HG03025 (cell line): ENCODE measurements at regions not wholly inside any gene's neighbourhood (a gene's known extent, or its start where the extent isn't known, plus 50 kb on each side); places are given as distances from the start of the nearest gene placed in this dataset.
A peak's percentile ranks its signal among the peaks of the same experiment; 100 is the strongest.
"Not testable (repeated sequence)": the region's sequence is repeated elsewhere in the genome, so short reads cannot be mapped to it uniquely, and the experiment has no call there.

Source experiments
- ATAC-seq: cut with Tn5 transposase; IDR thresholded peaks from one replicate; pipeline ENCODE4 v1.9.1; 2021; ENCODE audit warnings: mild to moderate bottlenecking, moderate library complexity; ENCODE audit not compliant: unreplicated experiment, low FRiP score

DNA sequence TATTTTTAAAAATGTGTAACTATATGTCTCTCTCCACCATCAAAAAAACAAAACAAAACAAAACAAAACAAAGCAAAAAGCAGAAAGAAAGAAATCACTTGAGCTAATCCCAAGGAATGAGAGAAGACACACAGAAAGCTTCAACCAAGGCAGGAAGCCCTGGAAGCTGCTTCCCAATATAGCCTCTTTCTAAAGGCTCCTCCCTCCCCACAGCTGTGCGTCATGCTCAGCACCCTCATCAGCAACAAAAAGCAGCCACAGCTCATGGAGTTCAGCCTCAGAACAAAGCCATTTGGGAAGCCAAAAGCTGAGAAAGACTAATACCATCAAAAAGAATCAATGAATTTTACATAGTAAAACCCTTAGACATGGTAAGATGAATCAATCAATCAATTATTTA is 501.6 kb upstream of the SMIM31 start:
- no peak for ATAC-seq

- no peak for ATAC-seq
Observed at GRCh38 chr4:164261831-164262230, 492.1 kb upstream of the SMIM31 start.

DNA sequence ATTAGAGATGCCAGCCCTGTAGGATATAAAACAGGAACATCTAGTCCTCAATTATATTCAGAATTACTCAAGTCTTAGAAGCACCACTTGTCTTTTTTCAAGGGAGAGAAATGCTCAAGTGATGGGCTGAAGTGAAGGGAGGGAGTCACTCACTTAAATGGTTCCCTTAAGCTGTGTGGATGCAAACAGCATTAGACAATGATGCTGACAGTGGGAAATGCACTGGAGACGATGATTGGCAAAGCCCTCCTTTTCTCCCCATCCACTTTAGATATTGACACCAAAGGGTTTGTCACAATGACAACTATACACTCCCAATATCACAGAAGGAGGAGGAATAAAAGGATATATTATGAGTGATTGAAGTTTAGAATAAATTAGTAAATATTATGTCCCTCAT is 491.4 kb upstream of the SMIM31 start:
- ATAC-seq: not testable (repeated sequence)

DNA sequence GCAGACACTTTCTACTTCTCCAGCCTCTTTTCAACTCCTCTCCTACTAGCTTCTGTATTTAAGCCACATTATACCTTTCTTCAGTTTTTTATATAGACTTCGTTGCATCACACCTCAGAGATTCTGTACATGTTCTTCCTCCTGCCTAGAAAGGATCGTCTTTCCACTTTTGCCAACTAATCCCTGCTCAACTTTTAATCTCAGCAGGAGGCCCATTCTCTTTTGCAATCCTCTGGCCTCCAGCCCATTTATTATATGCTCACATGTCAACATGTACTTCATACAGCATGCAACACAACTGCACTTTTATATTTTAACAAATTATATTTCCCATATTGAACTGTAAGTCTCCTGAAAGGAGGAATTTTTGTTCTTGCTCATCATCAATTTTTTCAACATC is 476.5 kb upstream of the SMIM31 start:
- ATAC-seq: not testable (repeated sequence)

GRCh38 chr4:164287173-164287572 is 466.8 kb upstream of the SMIM31 start:
- ATAC-seq: no peak

DNA sequence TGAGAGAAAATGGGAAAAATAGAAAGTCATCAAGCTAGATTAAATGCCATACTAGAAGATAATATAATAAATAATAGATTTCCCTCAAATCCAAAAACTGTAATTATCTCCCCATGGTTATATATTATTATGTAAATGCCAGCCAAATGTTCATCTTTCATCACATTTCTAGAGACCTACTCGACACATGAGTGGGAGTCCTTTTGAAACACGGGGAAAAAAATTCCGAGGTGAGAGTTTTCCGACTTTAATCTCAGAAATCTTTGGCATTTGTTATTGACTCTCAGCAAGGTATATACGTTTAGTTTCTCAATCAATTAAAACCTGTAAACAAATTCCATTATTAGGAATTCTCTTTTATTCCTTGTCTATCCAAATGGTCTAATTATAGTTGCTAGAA is 465.4 kb upstream of the SMIM31 start:
- no peak for ATAC-seq

- no peak for ATAC-seq
Observed at GRCh38 chr4:164293203-164293602, 460.7 kb upstream of the SMIM31 start.

- no peak for ATAC-seq
Observed at GRCh38 chr4:164293743-164294142, 460.2 kb upstream of the SMIM31 start.

DNA sequence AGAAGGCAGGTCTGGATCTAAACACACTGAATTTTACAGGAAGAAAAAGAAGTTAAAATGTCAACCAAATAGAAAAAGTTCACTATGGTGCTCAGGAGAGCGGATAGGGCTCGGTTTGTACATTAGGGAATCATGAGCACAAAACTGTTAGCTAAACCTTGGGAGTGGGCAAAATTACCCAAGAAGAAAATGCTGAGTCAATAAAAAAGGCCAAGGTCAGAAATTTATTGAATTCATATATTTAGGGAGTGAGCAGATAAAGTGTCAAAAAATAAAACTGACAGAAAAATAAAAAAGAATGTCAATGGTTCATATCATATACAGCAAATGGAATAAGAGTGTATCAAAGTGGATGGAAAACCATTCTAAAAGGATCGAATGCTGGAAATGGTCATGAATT is 452.5 kb upstream of the SMIM31 start:
- no peak for ATAC-seq

DNA sequence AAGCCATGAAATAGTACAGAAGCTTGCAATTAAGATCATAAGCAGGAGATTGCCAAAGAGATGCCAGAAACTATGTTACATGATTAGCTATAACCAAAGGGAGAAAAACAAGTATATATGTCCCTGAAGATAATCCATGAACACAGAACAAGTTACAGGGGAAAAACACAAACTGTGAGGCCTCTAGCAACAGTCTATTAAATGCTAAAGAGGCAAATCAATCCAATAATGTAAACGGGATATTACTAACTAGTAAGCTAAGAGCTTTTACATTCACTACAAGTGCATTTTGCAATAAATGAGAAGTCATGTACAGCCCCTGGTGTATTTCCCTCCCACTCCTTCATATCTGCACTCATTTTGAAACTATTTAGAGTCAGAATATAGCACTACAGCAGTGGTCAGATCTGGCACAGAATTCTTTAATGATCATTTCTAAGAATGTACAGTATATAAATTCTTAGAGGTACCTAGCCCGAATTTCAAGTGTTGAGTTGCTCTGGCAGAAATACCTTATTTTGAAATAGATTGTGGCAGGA is 449.8 kb upstream of the SMIM31 start:
- ATAC-seq: peak; percentile 70

- no peak for ATAC-seq
Observed at GRCh38 chr4:164304861-164305260, 449.1 kb upstream of the SMIM31 start.

GRCh38 chr4:164307262-164307661 is 446.7 kb upstream of the SMIM31 start:
- ATAC-seq: no peak

DNA sequence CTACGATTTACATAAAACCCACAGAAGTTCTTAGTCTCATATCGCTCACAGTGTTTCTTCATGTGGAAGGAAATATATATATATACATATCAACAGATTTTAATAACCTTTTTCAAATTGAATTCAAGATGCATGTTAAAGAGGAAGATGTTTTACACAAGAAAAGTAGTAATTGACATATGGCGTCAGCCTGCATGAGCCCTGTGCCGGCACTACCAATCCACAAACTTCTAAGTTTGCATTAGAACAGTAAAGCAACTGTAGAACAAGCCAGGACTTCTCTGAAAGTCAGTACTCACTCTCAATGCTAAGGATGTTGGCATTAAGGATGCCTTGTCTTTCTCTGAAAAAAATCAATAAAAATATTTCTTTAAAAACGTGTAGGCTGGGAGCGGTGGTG is 441.3 kb upstream of the SMIM31 start:
- ATAC-seq: no peak

DNA sequence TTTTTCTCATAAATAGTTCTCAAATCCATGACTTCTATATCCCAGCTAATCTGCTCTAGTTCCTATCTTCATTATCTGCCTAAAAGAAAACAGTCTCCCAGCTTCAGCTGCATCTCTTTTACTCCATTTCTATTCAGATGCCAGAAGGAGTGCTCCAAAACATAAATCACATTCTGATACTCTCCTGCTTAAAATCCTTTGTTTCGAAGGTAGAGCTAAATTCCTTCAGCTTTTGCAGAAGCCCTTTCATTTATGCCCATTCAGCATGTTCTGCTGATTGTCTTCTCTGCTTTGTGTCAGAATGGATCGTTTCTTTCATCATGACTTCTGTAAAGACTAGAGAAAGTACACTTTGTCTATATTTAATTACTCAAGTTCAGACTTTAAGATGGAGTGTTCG is 440.1 kb upstream of the SMIM31 start:
- no peak for ATAC-seq

DNA sequence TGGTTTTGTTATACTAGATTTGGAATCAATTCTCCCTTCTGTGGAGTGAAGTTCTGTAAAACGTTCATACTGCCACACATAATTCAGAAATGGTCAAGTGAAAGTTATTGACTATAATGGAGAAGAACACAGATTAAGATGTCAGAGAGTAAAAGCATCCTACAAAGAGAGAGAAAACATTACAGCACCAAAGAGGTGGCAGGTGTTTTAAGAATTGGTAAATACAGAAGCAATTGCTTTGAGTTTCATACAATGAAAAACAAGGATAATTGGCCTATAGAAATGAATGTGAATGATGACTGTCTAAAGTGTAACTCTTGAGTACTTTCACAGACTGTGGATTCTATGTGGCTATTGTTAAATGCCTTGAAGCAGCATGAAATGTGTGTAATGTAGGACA is 435.6 kb upstream of the SMIM31 start:
- ATAC-seq: no peak

DNA sequence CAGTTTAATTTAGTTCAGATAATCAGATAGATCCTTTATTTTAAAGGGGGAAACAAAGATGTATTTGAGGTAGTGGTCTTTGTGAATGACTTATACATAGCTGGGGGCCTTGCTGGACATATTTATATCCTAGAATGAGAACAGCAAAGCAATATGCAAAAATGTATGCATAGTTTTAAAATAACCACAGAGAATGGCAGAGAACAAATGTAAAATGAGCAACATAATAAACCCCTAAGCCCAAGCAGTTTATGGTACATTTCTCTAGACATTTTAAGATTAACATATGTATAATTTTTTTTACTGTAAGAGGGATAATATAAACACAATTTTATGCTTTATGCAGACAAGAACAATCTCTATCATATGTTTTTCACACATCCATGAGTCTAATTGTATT is 434.2 kb upstream of the SMIM31 start:
- no peak for ATAC-seq

- ATAC-seq: no peak
Observed at GRCh38 chr4:164320847-164321246, 433.1 kb upstream of the SMIM31 start.

DNA sequence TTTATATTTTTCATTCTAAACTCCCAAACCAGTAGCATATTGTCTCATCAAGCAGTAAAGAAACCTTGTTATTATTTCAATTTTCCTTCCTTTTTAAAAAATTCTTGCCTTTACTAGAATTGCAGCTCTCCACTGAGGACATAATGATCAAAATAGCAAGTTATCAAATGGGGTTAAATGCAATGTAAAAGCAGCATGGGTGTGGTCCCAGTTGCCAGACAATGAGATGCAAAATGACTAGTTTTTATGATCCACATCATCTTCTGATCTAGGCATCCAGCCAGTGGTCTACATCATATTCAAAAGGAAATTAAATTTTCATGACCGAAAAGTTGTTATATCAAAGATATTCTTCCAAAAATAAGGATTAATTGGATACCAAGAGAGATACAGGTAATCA is 427.9 kb upstream of the SMIM31 start:
- no peak for ATAC-seq

DNA sequence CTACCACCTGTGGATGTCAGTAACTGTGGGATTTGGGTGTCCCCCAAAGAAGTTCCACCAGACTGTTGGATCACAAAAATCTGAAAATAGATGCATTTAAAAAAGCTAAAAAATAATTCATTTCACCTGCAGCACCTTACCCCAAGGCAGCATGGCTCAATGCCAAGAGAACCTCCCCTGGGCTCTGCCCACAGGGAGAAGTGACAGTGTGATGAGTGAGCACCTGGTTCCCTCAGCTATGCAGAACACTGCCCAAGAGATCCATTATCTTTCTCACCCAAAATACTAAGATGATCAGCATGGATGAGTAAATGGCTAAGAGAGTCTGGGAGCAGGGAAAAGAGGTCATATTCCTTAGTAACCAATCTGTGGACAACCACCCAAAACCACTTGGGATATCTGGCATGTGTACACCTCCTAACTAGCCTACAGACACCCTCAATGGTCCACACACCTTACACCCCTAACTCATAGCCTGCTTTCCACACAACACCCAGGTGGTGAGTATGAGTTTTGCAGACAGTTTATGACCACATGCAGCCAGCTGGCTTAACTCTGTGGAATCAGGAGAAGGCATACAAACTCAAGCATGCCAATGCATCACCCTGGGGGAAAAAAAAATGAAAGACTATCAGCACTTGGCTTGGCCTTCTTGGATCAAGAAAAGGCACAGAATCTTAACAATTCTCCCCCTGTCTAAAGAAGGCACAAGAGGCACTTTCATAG is 416.5 kb upstream of the SMIM31 start:
- no peak for ATAC-seq

DNA sequence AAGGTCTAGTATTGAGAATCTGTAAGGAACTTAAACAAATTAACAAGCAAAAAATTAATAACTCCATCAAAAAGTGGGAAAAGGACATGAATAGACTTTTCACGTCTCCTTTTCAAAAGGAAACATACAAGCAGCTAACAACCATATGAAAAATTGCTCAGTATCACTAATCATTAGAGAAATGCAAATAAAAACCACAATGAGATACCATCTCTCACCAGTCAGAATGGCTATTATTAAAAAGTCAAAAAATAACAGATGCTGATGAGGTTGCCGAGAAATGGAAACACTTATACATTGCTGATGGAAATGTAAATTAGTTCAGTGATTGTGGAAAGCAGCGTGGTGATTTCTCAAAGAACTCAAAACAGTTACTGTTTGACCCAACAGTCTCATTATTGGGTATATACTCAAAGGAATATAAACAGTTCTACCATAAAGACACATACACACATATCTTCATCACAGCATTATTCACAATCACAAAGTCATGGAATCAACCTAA is 410.4 kb upstream of the SMIM31 start:
- no peak for ATAC-seq

DNA sequence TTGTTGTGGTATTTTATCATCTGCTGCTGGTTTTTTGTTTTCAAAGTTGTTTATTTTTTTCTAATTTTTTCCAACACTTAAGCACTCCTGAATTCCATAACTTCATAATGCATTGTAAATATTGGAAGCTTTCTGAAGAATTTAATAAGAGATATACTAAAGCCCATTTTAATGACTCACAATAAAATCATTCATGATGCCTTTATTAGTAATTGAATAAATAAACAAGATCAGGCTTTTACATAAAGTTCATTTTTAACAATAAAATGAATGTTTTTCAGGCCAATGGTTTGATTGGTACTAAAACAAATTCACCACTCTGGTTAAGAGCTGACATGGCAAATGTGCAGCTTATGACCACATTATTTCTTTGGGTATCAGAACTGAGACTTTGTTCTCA is 408.2 kb upstream of the SMIM31 start:
- ATAC-seq: no peak

DNA sequence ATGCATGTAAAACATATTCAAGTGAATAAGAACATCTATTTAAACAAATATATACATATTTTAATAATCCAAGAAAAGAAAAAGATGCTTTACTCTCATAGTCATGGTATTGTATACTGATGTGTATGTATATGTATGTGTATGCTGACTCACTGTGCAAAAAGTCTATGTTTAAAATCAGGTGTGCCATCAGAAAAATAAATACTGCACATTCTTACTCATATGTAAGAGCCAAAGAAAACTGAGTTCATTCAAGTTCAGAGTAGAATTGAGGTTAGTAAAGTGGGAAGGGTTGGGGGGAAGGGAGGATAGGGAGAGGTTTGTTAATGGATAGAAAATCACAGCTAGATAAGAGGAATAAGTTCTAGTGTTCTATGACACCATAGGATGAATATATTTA is 403.9 kb upstream of the SMIM31 start:
- no peak for ATAC-seq
